ENCODE measurements at regions not wholly inside any gene's neighbourhood (a gene's known extent, or its start where the extent isn't known, plus 50 kb on each side); places are given as distances from the start of the nearest gene placed in this dataset.
"Not testable (repeated sequence)": the region's sequence is repeated elsewhere in the genome, so short reads cannot be mapped to it uniquely, and the experiment has no call there.

GRCh38 chr21:5013455-5014304 lies 5507.7 kb upstream of the TPTE start:
- not testable (repeated sequence) for H3K4me3 ChIP-seq (ENCODE audit: low read depth, low read length); DNase-seq (ENCODE audit: low read depth)

- H3K4me3 ChIP-seq (ENCODE audit: low read depth, low read length); DNase-seq (ENCODE audit: low read depth): not testable (repeated sequence)
Measured at GRCh38 chr21:5015187-5015586, 5506.2 kb upstream of the TPTE start.

GRCh38 chr21:5019120-5019519 lies 5502.3 kb upstream of the TPTE start:
- not testable (repeated sequence) for DNase-seq (ENCODE audit: low read depth)

GRCh38 chr21:5021815-5022214 lies 5499.6 kb upstream of the TPTE start:
- not testable (repeated sequence) for H3K4me3 ChIP-seq (ENCODE audit: low read depth, low read length); DNase-seq (ENCODE audit: low read depth)

More at GRCh38 chr21:5019120-5019519, 5502.3 kb upstream of the TPTE start:
- H3K4me3 ChIP-seq (ENCODE audit: low read depth, low read length) = not testable (repeated sequence)

GRCh38 chr21:5022254-5022653 lies 5499.1 kb upstream of the TPTE start:
- H3K4me3 ChIP-seq (ENCODE audit: low read depth, low read length); DNase-seq (ENCODE audit: low read depth): not testable (repeated sequence)

GRCh38 chr21:5022748-5023147 lies 5498.6 kb upstream of the TPTE start:
- not testable (repeated sequence) for H3K4me3 ChIP-seq (ENCODE audit: low read depth, low read length); DNase-seq (ENCODE audit: low read depth)

GRCh38 chr21:5035147-5035546 lies 5486.2 kb upstream of the TPTE start:
- not testable (repeated sequence) for DNase-seq (ENCODE audit: low read depth); H3K4me3 ChIP-seq (ENCODE audit: low read depth, low read length)

GRCh38 chr21:5035587-5035986 lies 5485.8 kb upstream of the TPTE start:
- DNase-seq (ENCODE audit: low read depth); H3K4me3 ChIP-seq (ENCODE audit: low read depth, low read length): not testable (repeated sequence)

GRCh38 chr21:5037606-5038331 lies 5483.6 kb upstream of the TPTE start:
- H3K4me3 ChIP-seq (ENCODE audit: low read depth, low read length); DNase-seq (ENCODE audit: low read depth): not testable (repeated sequence)

GRCh38 chr21:5039926-5040325 lies 5481.5 kb upstream of the TPTE start:
- H3K4me3 ChIP-seq (ENCODE audit: low read depth, low read length) = not testable (repeated sequence)

GRCh38 chr21:5042583-5042982 lies 5478.8 kb upstream of the TPTE start:
- H3K4me3 ChIP-seq (ENCODE audit: low read depth, low read length); DNase-seq (ENCODE audit: low read depth): not testable (repeated sequence)

More at GRCh38 chr21:5039926-5040325, 5481.5 kb upstream of the TPTE start:
- not testable (repeated sequence) for DNase-seq (ENCODE audit: low read depth)

GRCh38 chr21:5044812-5045211 lies 5476.6 kb upstream of the TPTE start:
- DNase-seq (ENCODE audit: low read depth); H3K4me3 ChIP-seq (ENCODE audit: low read depth, low read length): not testable (repeated sequence)

GRCh38 chr21:5051303-5052018 lies 5469.9 kb upstream of the TPTE start:
- H3K4me3 ChIP-seq (ENCODE audit: low read depth, low read length); DNase-seq (ENCODE audit: low read depth): not testable (repeated sequence)

GRCh38 chr21:5055027-5055754 lies 5466.2 kb upstream of the TPTE start:
- not testable (repeated sequence) for DNase-seq (ENCODE audit: low read depth); H3K4me3 ChIP-seq (ENCODE audit: low read depth, low read length)

GRCh38 chr21:5055996-5056962 lies 5465.1 kb upstream of the TPTE start:
- not testable (repeated sequence) for DNase-seq (ENCODE audit: low read depth); H3K4me3 ChIP-seq (ENCODE audit: low read depth, low read length)

- H3K4me3 ChIP-seq (ENCODE audit: low read depth, low read length); DNase-seq (ENCODE audit: low read depth): not testable (repeated sequence)
Measured at GRCh38 chr21:5057077-5057476, 5464.3 kb upstream of the TPTE start.

GRCh38 chr21:5060364-5061083 lies 5460.9 kb upstream of the TPTE start:
- H3K4me3 ChIP-seq (ENCODE audit: low read depth, low read length); DNase-seq (ENCODE audit: low read depth): not testable (repeated sequence)

Measured in skeletal muscle cell (primary cell).